ENCODE measurements at regions not wholly inside any gene's neighbourhood (a gene's known extent, or its start where the extent isn't known, plus 50 kb on each side); places are given as distances from the start of the nearest gene placed in this dataset.

GRCh38 chr2:40043641-40044040 lies 264.6 kb upstream of the THUMPD2 start:
- no peak for TF ChIP-seq FOXP2 (optimal IDR thresholded peaks at IDR 0.05; ENCODE audit: control extremely low read depth, extremely low read length, insufficient read depth)
- no peak for TF ChIP-seq EZH2 (IDR thresholded peaks at IDR 0.05)
- no peak for TF ChIP-seq POLR2AphosphoS5 (IDR thresholded peaks at IDR 0.05; ENCODE audit: borderline replicate concordance, low read depth, low read length)
